ENCODE measurements at regions not wholly inside any gene's neighbourhood (a gene's known extent, or its start where the extent isn't known, plus 50 kb on each side); places are given as distances from the start of the nearest gene placed in this dataset.

GRCh38 chr20:48210111-48211027 is 425.1 kb upstream of the SULF2 start:
- DNase-seq (no peak), ATAC-seq (no peak)
- H3K4me3 ChIP-seq: no peak overlapping the region
- intact Hi-C loops (cut with DNase I): no loop called here
- no peak for TF ChIP-seq CTCF (IDR thresholded peaks at IDR 0.05)
- H3K27ac ChIP-seq: no peak overlapping the region
- peaks cover 0 to 1% of the 10 kb centered on the region in 2 donors for H3K27me3 ChIP-seq
- no peaks in the 10 kb centered on the region for H3K9me3 ChIP-seq
- no peaks in the 10 kb centered on the region for H3K36me3 ChIP-seq
- H3K4me1 ChIP-seq: no peaks in the 10 kb centered on the region

- DNase-seq (peak in 2 of 4 donors; percentile 25 to 65), ATAC-seq (no peak)
- no peak for TF ChIP-seq CTCF (IDR thresholded peaks at IDR 0.05)
- Histone ChIP-seq H3K9me3 (no peaks in the 10 kb centered on the region), H3K36me3 (no peaks in the 10 kb centered on the region), H3K4me3 (no peak overlapping the region), H3K4me1 (no peaks in the 10 kb centered on the region), H3K27me3 (no peaks in the 10 kb centered on the region), H3K27ac (no peak overlapping the region)
- intact Hi-C loops (cut with DNase I): no loop called here
Measured at GRCh38 chr20:48209102-48209501, 423.8 kb upstream of the SULF2 start.

- Histone ChIP-seq H3K36me3 (no peaks in the 10 kb centered on the region), H3K4me1 (no peaks in the 10 kb centered on the region), H3K9me3 (no peaks in the 10 kb centered on the region), H3K4me3 (no peak overlapping the region), H3K27me3 (no peaks in the 10 kb centered on the region), H3K27ac (no peak overlapping the region)
- no peak for TF ChIP-seq CTCF (IDR thresholded peaks at IDR 0.05)
- ATAC-seq (no peak), DNase-seq (no peak)
- intact Hi-C loops (cut with DNase I): no loop called here
Measured at GRCh38 chr20:48208176-48208575, 422.9 kb upstream of the SULF2 start.

GRCh38 chr20:48207505-48207904 is 422.2 kb upstream of the SULF2 start:
- Histone ChIP-seq H3K4me1 (no peaks in the 10 kb centered on the region), H3K9me3 (no peaks in the 10 kb centered on the region), H3K27ac (no peak overlapping the region), H3K4me3 (no peak overlapping the region), H3K27me3 (no peaks in the 10 kb centered on the region), H3K36me3 (no peaks in the 10 kb centered on the region)
- no peak for ATAC-seq
- TF ChIP-seq CTCF (IDR thresholded peaks at IDR 0.05): no peak
- intact Hi-C loops (cut with DNase I): no loop called here
- no peak for DNase-seq

GRCh38 chr20:48205786-48206185 is 420.5 kb upstream of the SULF2 start:
- Histone ChIP-seq H3K36me3 (no peaks in the 10 kb centered on the region), H3K9me3 (no peaks in the 10 kb centered on the region), H3K4me1 (no peaks in the 10 kb centered on the region), H3K27me3 (no peaks in the 10 kb centered on the region), H3K4me3 (no peak overlapping the region), H3K27ac (no peak overlapping the region)
- TF ChIP-seq CTCF (IDR thresholded peaks at IDR 0.05): no peak
- DNase-seq (no peak), ATAC-seq (no peak)
- intact Hi-C loops (cut with DNase I): no loop called here
